AG10803 (cell line): ENCODE measurements at regions not wholly inside any gene's neighbourhood (a gene's known extent, or its start where the extent isn't known, plus 50 kb on each side); places are given as distances from the start of the nearest gene placed in this dataset.

ENCODE experiments used
- DNase-seq: peaks from one replicate; pipeline ENCODE4 v3.0.0; 2010; ENCODE audit warnings: low read depth
- H3K4me3 ChIP-seq: 2 replicates; pipeline ENCODE4 v1.5.1; 2011; ENCODE audit warnings: mild to moderate bottlenecking, low read length, control low read depth
- TF ChIP-seq, protein P1 (sequence below): conservative IDR thresholded peaks from 2 replicates; pipeline ENCODE4 v1.5.1; 2011; ENCODE audit warnings: mild to moderate bottlenecking, low read length, control low read depth, inconsistent platforms

DNA sequence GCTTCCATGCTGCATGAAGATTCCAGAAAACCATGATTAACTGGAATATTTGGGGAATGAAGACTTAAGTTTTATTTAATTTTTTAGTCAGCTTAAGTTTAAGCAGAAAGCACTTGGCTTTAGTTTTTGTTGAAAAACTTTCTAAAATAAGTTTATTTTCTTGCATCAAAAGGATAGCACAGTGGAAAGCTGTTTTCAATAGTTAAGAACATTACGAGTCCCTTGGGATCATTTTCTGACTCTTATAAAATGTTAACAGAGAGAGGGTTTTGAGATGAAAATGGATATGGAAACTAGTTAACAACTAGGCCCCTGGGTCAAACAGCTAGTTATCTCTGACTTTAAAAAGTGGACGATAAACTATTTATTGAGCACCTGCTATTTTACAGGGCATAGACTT, 181.9 kb upstream of the SLC38A2 start:
- no peak overlapping the region for H3K4me3 ChIP-seq
- TF ChIP-seq, protein P1, sequence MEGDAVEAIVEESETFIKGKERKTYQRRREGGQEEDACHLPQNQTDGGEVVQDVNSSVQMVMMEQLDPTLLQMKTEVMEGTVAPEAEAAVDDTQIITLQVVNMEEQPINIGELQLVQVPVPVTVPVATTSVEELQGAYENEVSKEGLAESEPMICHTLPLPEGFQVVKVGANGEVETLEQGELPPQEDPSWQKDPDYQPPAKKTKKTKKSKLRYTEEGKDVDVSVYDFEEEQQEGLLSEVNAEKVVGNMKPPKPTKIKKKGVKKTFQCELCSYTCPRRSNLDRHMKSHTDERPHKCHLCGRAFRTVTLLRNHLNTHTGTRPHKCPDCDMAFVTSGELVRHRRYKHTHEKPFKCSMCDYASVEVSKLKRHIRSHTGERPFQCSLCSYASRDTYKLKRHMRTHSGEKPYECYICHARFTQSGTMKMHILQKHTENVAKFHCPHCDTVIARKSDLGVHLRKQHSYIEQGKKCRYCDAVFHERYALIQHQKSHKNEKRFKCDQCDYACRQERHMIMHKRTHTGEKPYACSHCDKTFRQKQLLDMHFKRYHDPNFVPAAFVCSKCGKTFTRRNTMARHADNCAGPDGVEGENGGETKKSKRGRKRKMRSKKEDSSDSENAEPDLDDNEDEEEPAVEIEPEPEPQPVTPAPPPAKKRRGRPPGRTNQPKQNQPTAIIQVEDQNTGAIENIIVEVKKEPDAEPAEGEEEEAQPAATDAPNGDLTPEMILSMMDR = no peak
- peak; percentile 81 for DNase-seq

DNA sequence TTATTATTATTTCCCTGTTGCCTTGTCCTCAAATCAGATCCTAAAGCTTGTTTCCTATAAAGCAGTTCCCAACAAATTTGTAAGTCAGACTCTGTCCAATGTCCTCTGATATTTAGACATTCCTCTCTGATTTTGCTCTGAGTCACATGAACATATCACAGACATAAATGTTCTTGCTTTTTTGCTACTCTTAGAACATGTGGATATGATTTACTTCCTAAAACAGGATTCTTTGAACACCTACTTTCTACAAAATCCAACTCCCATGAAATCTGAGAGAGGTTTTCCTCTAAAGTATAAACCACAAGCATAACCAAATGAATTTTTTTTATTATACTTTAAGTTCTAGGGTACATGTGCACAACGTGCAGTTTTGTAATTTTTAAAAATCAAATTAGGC, 181.3 kb upstream of the SLC38A2 start:
- peak; percentile 86 for DNase-seq
- no peak overlapping the region for H3K4me3 ChIP-seq
- TF ChIP-seq, protein P1 = no peak

GRCh38 chr12:46553266-46553665, 180.7 kb upstream of the SLC38A2 start:
- TF ChIP-seq, protein P1 = no peak
- H3K4me3 ChIP-seq = no peak overlapping the region
- DNase-seq = peak; percentile 61

- H3K4me3 ChIP-seq = no peak overlapping the region
- no peak for DNase-seq
- TF ChIP-seq, protein P1 = no peak
These were observed 177.8 kb upstream of the SLC38A2 start for GRCh38 chr12:46550266-46550879.

GRCh38 chr12:46549527-46550265, 177.1 kb upstream of the SLC38A2 start:
- peak; percentile 85 for DNase-seq
- no peak overlapping the region for H3K4me3 ChIP-seq
- TF ChIP-seq, protein P1 = no peak

- TF ChIP-seq, protein P1 = no peak
These were observed 176.1 kb upstream of the SLC38A2 start for GRCh38 chr12:46548605-46549071.

More at GRCh38 chr12:46548605-46549071, 176.1 kb upstream of the SLC38A2 start:
- peak; percentile 74 for DNase-seq
- H3K4me3 ChIP-seq = no peak overlapping the region
